K562 (cell line): ENCODE measurements at regions not wholly inside any gene's neighbourhood (a gene's known extent, or its start where the extent isn't known, plus 50 kb on each side); places are given as distances from the start of the nearest gene placed in this dataset.
A peak's percentile ranks its signal among the peaks of the same experiment; 100 is the strongest.

Experiments
- ATAC-seq: fragments of 200-7000 bp; cut with Tn5 transposase; 3 replicates; pipeline ENCODE4 v1.9.1; 2020; ENCODE audit warnings: moderate library complexity
- BruUV-seq: library from RNA; stranded (reverse); fragments of 400-500 nt; replicated peaks from 2 replicates; lab custom pipeline; 2021; lab: Mats Ljungman, UMichigan
- CTCF ChIA-PET: fragments of 300-600 bp; formaldehyde crosslinking; extraction: SDS; loops from one replicate; lab custom pipeline; 2021; ENCODE audit warnings: low intra/inter-chr PET ratio; lab: Yijun Ruan, JAX
- POLR2A ChIA-PET: fragments of 300-600, 350-650 bp; sonication (Branson Sonifier 250); formaldehyde crosslinking; extraction: SDS; loops from one replicate; lab custom pipeline; 2021; ENCODE audit warnings: antibody characterized with exemption, inconsistent platforms; lab: Yijun Ruan, JAX
- DNase-seq, 4 experiments: peaks; one replicate each; pipeline versions ENCODE4 v3.0.0 to v3.0.0-alpha.2; 2011 to 2018; ENCODE audit warnings: low spot score in 3 of 4, mixed read lengths in 3 of 4; ENCODE audit errors: extremely low read depth in 1 of 4
- FAIRE-seq: peaks from 2 replicates; lab custom pipeline; 2011; peaks lifted over from hg19 to GRCh38; lab: Jason Lieb, UNC
- H2AFZ ChIP-seq: 2 replicates; pipeline ENCODE4 v1.6.0; 2011; ENCODE audit warnings: low read depth, low read length, control low read depth, inconsistent platforms
- H3K27ac ChIP-seq: fragments of 200-600 bp; 3 replicates; pipeline ENCODE4 v1.8.0; 2011; ENCODE audit warnings: low read depth, mild to moderate bottlenecking, control low read depth, inconsistent platforms, low read length, moderate library complexity, mixed read lengths; ENCODE audit errors: extremely low read depth
- H3K27me3 ChIP-seq, 2 experiments: fragments of 300-600 bp in 1 of 2; 2 replicates in 1 of 2; 3 replicates in 1 of 2; pipeline versions ENCODE4 v1.6.0 to v1.8.0; 2011; ENCODE audit warnings: inconsistent platforms in 2 of 2, low read length in 2 of 2, mild to moderate bottlenecking in 1 of 2, mixed read lengths in 1 of 2, moderate library complexity in 1 of 2; ENCODE audit not compliant: control insufficient read depth in 2 of 2, insufficient read depth in 2 of 2
- H3K36me3 ChIP-seq: fragments of 300-600 bp; 3 replicates; pipeline ENCODE4 v1.8.0; 2011; ENCODE audit warnings: mild to moderate bottlenecking, low read length, inconsistent platforms; ENCODE audit not compliant: control insufficient read depth, insufficient read depth
- H3K4me1 ChIP-seq, 2 experiments: fragments of 200-600 bp in 1 of 2; replicated peaks in 1 of 2; 2 replicates in 1 of 2; 3 replicates in 1 of 2; pipeline versions ENCODE4 v1.5.1 to v1.8.0; 2011; ENCODE audit warnings: inconsistent platforms in 2 of 2, low read length in 2 of 2, mild to moderate bottlenecking in 1 of 2, mixed read lengths in 1 of 2, moderate library complexity in 1 of 2; ENCODE audit not compliant: control insufficient read depth in 2 of 2, insufficient read depth in 2 of 2
- H3K4me2 ChIP-seq: 2 replicates; pipeline ENCODE4 v1.6.1; 2011; ENCODE audit warnings: low read length, control low read depth, inconsistent platforms, mixed read lengths; ENCODE audit not compliant: insufficient read depth
- H3K4me3 ChIP-seq: fragments of 200-600 bp; sonication (generic), shearing (Covaris generic); 2 replicates; pipeline ENCODE4 v1.5.1; 2016; ENCODE audit warnings: control low read depth, inconsistent platforms
- H3K79me2 ChIP-seq: fragments of 200-600 bp; 3 replicates; pipeline ENCODE4 v1.8.0; 2011; ENCODE audit warnings: low read length, inconsistent platforms; ENCODE audit not compliant: control insufficient read depth, insufficient read depth
- H3K9ac ChIP-seq, 2 experiments: 2 replicates each; pipeline versions ENCODE4 v1.6.0 to v1.6.1; 2011; ENCODE audit warnings: low read depth in 2 of 2, low read length in 2 of 2, control low read depth in 1 of 2, inconsistent platforms in 1 of 2, mild to moderate bottlenecking in 1 of 2, mixed read lengths in 1 of 2; ENCODE audit not compliant: insufficient read depth in 1 of 2
- H3K9me1 ChIP-seq: one replicate; pipeline ENCODE4 v1.6.0; 2011; ENCODE audit warnings: inconsistent platforms, mild to moderate bottlenecking, low read length, moderate library complexity; ENCODE audit not compliant: control insufficient read depth, insufficient read depth
- H3K9me3 ChIP-seq: replicated peaks from 2 replicates; pipeline ENCODE4 v1.5.1; 2011; ENCODE audit warnings: low read depth, low read length, inconsistent platforms; ENCODE audit not compliant: control insufficient read depth, insufficient read depth
- H4K20me1 ChIP-seq: replicated peaks from 2 replicates; pipeline ENCODE4 v1.6.1; 2011; ENCODE audit warnings: low read length, inconsistent platforms, mixed read lengths; ENCODE audit not compliant: control insufficient read depth, insufficient read depth
- BCOR ChIP-seq: fragments of 450-650 bp; IDR thresholded peaks from 2 replicates; pipeline ENCODE4 v1.6.1; 2016
- FOSL1 ChIP-seq: fragments of 200-800 bp; sonication (Bioruptor generic); conservative IDR thresholded peaks from 2 replicates; pipeline ENCODE4 v1.6.1; 2016; ENCODE audit warnings: missing genetic modification characterization, missing compliant biosample characterization
- JUND ChIP-seq, 2 experiments: IDR thresholded peaks; 2 replicates in 1 of 2; 3 replicates in 1 of 2; pipeline ENCODE4 v1.6.1; 2011; ENCODE audit warnings: borderline replicate concordance in 2 of 2, low read depth in 2 of 2, low read length in 2 of 2, improper control_type of control experiment in 1 of 2, missing biosample characterization in 1 of 2, missing genetic modification characterization in 1 of 2, missing genetic modification reagents in 1 of 2
- KDM1A ChIP-seq, 2 experiments: fragments of 450-650 bp; IDR thresholded peaks; 2 replicates each; pipeline ENCODE4 v1.6.1; 2016; ENCODE audit warnings: mild to moderate bottlenecking in 2 of 2
- KHSRP ChIP-seq: fragments of 450-650 bp; IDR thresholded peaks from 2 replicates; pipeline ENCODE4 v1.6.1; 2017
- NFE2 ChIP-seq: IDR thresholded peaks from 2 replicates; pipeline ENCODE4 v1.6.1; 2014; ENCODE audit warnings: antibody characterized with exemption, low read depth
- NR2C1 ChIP-seq, 2 experiments: fragments of 450-650 bp; IDR thresholded peaks; 2 replicates each; pipeline ENCODE4 v1.6.1; 2017; ENCODE audit warnings: mild to moderate bottlenecking in 2 of 2, antibody characterized with exemption in 1 of 2, inconsistent platforms in 1 of 2, missing compliant biosample characterization in 1 of 2, missing genetic modification characterization in 1 of 2
- RBM25 ChIP-seq: fragments of 200-400 bp; formaldehyde crosslinking; IDR thresholded peaks from 2 replicates; pipeline ENCODE4 v1.6.1; 2018; ENCODE audit warnings: low read length, low read depth, moderate library complexity; ENCODE audit not compliant: severe bottlenecking
- ZFP36 ChIP-seq: fragments of 150-350 bp; IDR thresholded peaks from 2 replicates; pipeline ENCODE4 v1.6.1; 2018; ENCODE audit warnings: low read length, low read depth; ENCODE audit not compliant: partially characterized antibody
- ZNF146 ChIP-seq: IDR thresholded peaks from one replicate; pipeline ENCODE4 v1.6.1; 2018; ENCODE audit warnings: missing compliant biosample characterization; ENCODE audit not compliant: unreplicated experiment
- ZNF431 ChIP-seq: sonication (generic); formaldehyde crosslinking; IDR thresholded peaks from 2 replicates; pipeline ENCODE4 v1.8.0; 2022; ENCODE audit warnings: mild to moderate bottlenecking, missing genetic modification reagents
- WGBS: fragments of 100-300 bp; shearing (Covaris generic); methylation state at CpG from one replicate; pipeline ENCODE4 v1.1.6; 2016; ENCODE audit warnings: low coverage, mixed read lengths; ENCODE audit not compliant: insufficient coverage; ENCODE audit errors: missing lambda C conversion rate; 5-methylcytosine and 5-hydroxymethylcytosine counted together
- in situ Hi-C: fragments of 300-500 bp; cut with MboI; formaldehyde crosslinking; loops from 4 replicates; pipeline ENCODE4 v1.15.0; 2018; ENCODE audit warnings: inconsistent platforms, mixed read lengths
- intact Hi-C: fragments of 100-400 bp; cut with micrococcal nuclease; formaldehyde crosslinking; loops from 2 replicates; pipeline ENCODE4 v1.14.2; 2022
- TF ChIP-seq, protein P1 (sequence below), 2 experiments: fragments of 200-800 bp in 1 of 2; sonication (Bioruptor generic) in 1 of 2; sonication (generic) in 1 of 2; formaldehyde crosslinking in 1 of 2; IDR thresholded peaks in 1 of 2; conservative IDR thresholded peaks in 1 of 2; 2 replicates each; pipeline versions ENCODE4 v1.5.0 to v1.6.1; 2016 to 2020; ENCODE audit warnings: missing compliant biosample characterization in 1 of 2, missing genetic modification characterization in 1 of 2, missing genetic modification reagents in 1 of 2

- TF ChIP-seq, protein P1, sequence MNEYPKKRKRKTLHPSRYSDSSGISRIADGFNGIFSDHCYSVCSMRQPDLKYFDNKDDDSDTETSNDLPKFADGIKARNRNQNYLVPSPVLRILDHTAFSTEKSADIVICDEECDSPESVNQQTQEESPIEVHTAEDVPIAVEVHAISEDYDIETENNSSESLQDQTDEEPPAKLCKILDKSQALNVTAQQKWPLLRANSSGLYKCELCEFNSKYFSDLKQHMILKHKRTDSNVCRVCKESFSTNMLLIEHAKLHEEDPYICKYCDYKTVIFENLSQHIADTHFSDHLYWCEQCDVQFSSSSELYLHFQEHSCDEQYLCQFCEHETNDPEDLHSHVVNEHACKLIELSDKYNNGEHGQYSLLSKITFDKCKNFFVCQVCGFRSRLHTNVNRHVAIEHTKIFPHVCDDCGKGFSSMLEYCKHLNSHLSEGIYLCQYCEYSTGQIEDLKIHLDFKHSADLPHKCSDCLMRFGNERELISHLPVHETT (CRISPR knock-in tag; conservative IDR thresholded peaks at IDR 0.05 in 1 of 2, IDR thresholded peaks at IDR 0.05 in 1 of 2): no peak
- TF ChIP-seq, all 486 proteins: peak for 0
Observed at GRCh38 chr2:195477996-195478382, 179.0 kb upstream of the SLC39A10 start (continued).

DNA sequence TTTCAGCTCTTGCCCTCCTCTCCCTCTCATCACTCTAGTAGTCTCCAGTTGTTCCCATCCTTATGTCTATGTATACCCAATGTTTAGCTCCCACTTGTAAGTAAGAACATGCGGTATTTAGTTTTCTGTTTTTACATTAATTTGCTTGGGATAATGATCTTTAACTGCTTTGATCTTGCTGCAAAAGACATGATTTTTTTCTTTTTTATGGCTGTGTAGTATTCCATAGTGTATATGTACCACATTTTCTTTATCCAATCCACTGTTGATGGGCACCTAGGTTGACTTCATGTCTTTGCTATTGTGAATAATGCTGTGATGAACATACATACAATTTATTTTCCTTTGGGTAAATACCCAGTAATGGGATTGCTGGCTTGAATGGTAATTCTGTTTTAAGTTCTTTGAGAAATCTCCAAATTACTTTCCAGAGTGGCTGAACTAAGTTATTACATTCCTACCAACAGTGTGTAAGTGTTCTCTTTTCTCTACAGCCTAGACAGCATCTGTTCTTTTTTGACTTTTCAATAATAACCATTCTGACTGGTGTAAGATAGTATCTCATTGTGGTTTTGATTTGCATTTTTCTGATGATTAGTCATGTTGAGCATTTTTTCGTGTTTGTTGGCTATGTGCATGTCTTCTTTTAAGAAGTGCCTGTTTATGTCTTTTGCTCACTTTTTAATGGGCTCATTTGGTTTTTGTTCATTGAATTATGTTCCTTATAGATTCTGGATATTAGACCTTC lies 179.6 kb upstream of the SLC39A10 start:
- intact Hi-C loops (no loop called here), in situ Hi-C loops (no loop called here)
- CTCF ChIA-PET: no interaction called here

More for the DNA sequence above, 179.6 kb upstream of the SLC39A10 start:
- FAIRE-seq: peak; percentile 29
- Histone ChIP-seq H3K4me2 (no peak overlapping the region), H3K4me3 (no peak overlapping the region), H3K27ac (no peak overlapping the region), H3K79me2 (no peaks in the 10 kb centered on the region), H3K4me1 (peaks cover 5 to 9% of the 10 kb centered on the region in 2 experiments), H4K20me1 (no peaks in the 10 kb centered on the region), H3K36me3 (no peaks in the 10 kb centered on the region), H2AFZ (no peak overlapping the region), H3K9me1 (no peaks in the 10 kb centered on the region), H3K27me3 (no peaks in the 10 kb centered on the region), H3K9me3 (no peaks in the 10 kb centered on the region; the same call in 1 of the 2 replicates), H3K9ac (no peak overlapping the region)
- TF ChIP-seq FOSL1 (tag): 0 out of 2 replicates have a peak, but pooled peaks have one; percentile 22
- TF ChIP-seq KDM1A (IDR thresholded peaks at IDR 0.05): peak in 1 of 2 experiments; percentile 43; a peak in 1 of 4 replicates
- no peak for TF ChIP-seq ZNF431 (CRISPR knock-in tag)
- TF ChIP-seq RBM25: peak; percentile 58
- TF ChIP-seq NFE2: 0 out of 2 replicates have a peak, but pooled peaks have one; percentile 10
- TF ChIP-seq NR2C1 (IDR thresholded peaks at IDR 0.05): no peak
- no peak for TF ChIP-seq NR2C1 (tag; IDR thresholded peaks at IDR 0.05)
- TF ChIP-seq ZNF146 (CRISPR knock-in tag): peak; percentile 88
- peak; percentile 59 for TF ChIP-seq BCOR
- TF ChIP-seq ZFP36: no peak
- no peak for TF ChIP-seq JUND (IDR thresholded peaks at IDR 0.05; ENCODE audit: borderline replicate concordance, low read depth, low read length)
- TF ChIP-seq JUND (tag; IDR thresholded peaks at IDR 0.05; ENCODE audit: borderline replicate concordance, low read depth, low read length): no peak
- TF ChIP-seq KHSRP: no peak
- no peak for DNase-seq
- POLR2A ChIA-PET: no interaction called here
- WGBS: 50% methylated on average over 2 of the region's 2 CpGs
- no peak for ATAC-seq
- no TSS peak for BruUV-seq
